ENCODE measurements at regions not wholly inside any gene's neighbourhood (a gene's known extent, or its start where the extent isn't known, plus 50 kb on each side); places are given as distances from the start of the nearest gene placed in this dataset.

- no peak for TF ChIP-seq CTCF (IDR thresholded peaks at IDR 0.05; ENCODE audit: low read depth, low read length)
- TF ChIP-seq MYC (IDR thresholded peaks at IDR 0.05; ENCODE audit: low read depth, low read length) = no peak
- no peak for TF ChIP-seq MAX (IDR thresholded peaks at IDR 0.05; ENCODE audit: low read depth, low read length)
- no peak for TF ChIP-seq POLR2A (IDR thresholded peaks at IDR 0.05; ENCODE audit: extremely low read depth, insufficient read length)
- DNase-seq (ENCODE audit: low read depth) = no peak
- no peak overlapping the region for H3K4me3 ChIP-seq (ENCODE audit: low read depth, low read length)
Measured at GRCh38 chr10:3270577-3271316, 98.2 kb upstream of the PITRM1 start.

GRCh38 chr10:3268025-3268424 is 95.4 kb upstream of the PITRM1 start:
- DNase-seq (ENCODE audit: low read depth) = no peak
- no peak overlapping the region for H3K4me3 ChIP-seq (ENCODE audit: low read depth, low read length)
- TF ChIP-seq POLR2A (IDR thresholded peaks at IDR 0.05; ENCODE audit: extremely low read depth, insufficient read length) (no peak), MYC (IDR thresholded peaks at IDR 0.05; ENCODE audit: low read depth, low read length) (no peak), MAX (IDR thresholded peaks at IDR 0.05; ENCODE audit: low read depth, low read length) (no peak), CTCF (IDR thresholded peaks at IDR 0.05; ENCODE audit: low read depth, low read length) (no peak)

- DNase-seq (ENCODE audit: low read depth) = no peak
- H3K4me3 ChIP-seq (ENCODE audit: low read depth, low read length) = no peak overlapping the region
- no peak for TF ChIP-seq POLR2A (IDR thresholded peaks at IDR 0.05; ENCODE audit: extremely low read depth, insufficient read length)
- no peak for TF ChIP-seq CTCF (IDR thresholded peaks at IDR 0.05; ENCODE audit: low read depth, low read length)
- no peak for TF ChIP-seq MYC (IDR thresholded peaks at IDR 0.05; ENCODE audit: low read depth, low read length)
- TF ChIP-seq MAX (IDR thresholded peaks at IDR 0.05; ENCODE audit: low read depth, low read length) = no peak
Measured at GRCh38 chr10:3265088-3265487, 92.5 kb upstream of the PITRM1 start.

GRCh38 chr10:3264161-3264761 is 91.7 kb upstream of the PITRM1 start:
- no peak for TF ChIP-seq CTCF (IDR thresholded peaks at IDR 0.05; ENCODE audit: low read depth, low read length)
- no peak for TF ChIP-seq POLR2A (IDR thresholded peaks at IDR 0.05; ENCODE audit: extremely low read depth, insufficient read length)
- TF ChIP-seq MYC (IDR thresholded peaks at IDR 0.05; ENCODE audit: low read depth, low read length) = no peak
- no peak for TF ChIP-seq MAX (IDR thresholded peaks at IDR 0.05; ENCODE audit: low read depth, low read length)
- H3K4me3 ChIP-seq (ENCODE audit: low read depth, low read length) = no peak overlapping the region
- DNase-seq (ENCODE audit: low read depth) = no peak

- H3K4me3 ChIP-seq (ENCODE audit: low read depth, low read length) = no peak overlapping the region
- no peak for DNase-seq (ENCODE audit: low read depth)
- TF ChIP-seq POLR2A (IDR thresholded peaks at IDR 0.05; ENCODE audit: extremely low read depth, insufficient read length) (no peak), MYC (IDR thresholded peaks at IDR 0.05; ENCODE audit: low read depth, low read length) (no peak), MAX (IDR thresholded peaks at IDR 0.05; ENCODE audit: low read depth, low read length) (no peak), CTCF (IDR thresholded peaks at IDR 0.05; ENCODE audit: low read depth, low read length) (no peak)
Measured at GRCh38 chr10:3263747-3264146, 91.2 kb upstream of the PITRM1 start.
